ENCODE measurements at regions not wholly inside any gene's neighbourhood (a gene's known extent, or its start where the extent isn't known, plus 50 kb on each side); places are given as distances from the start of the nearest gene placed in this dataset.

GRCh38 chr20:61045876-61046585 is 206.0 kb upstream of the CDH4 start:
- DNase-seq, result no peak

- DNase-seq, result no peak
These were observed 205.2 kb upstream of the CDH4 start for GRCh38 chr20:61046721-61047351.

- no peak for DNase-seq
These were observed 204.5 kb upstream of the CDH4 start for GRCh38 chr20:61047515-61047914.

GRCh38 chr20:61048302-61048701 is 203.8 kb upstream of the CDH4 start:
- no peak for DNase-seq

GRCh38 chr20:61049684-61050083 is 202.4 kb upstream of the CDH4 start:
- DNase-seq, result no peak

- DNase-seq, result no peak
These were observed 201.6 kb upstream of the CDH4 start for GRCh38 chr20:61050336-61050890.

GRCh38 chr20:61052195-61052750 is 199.8 kb upstream of the CDH4 start:
- no peak for DNase-seq

GRCh38 chr20:61052776-61053442 is 199.2 kb upstream of the CDH4 start:
- no peak for DNase-seq

GRCh38 chr20:61053487-61053886 is 198.6 kb upstream of the CDH4 start:
- DNase-seq, result no peak

- DNase-seq, result no peak
These were observed 198.2 kb upstream of the CDH4 start for GRCh38 chr20:61053889-61054288.

GRCh38 chr20:61054411-61054810 is 197.7 kb upstream of the CDH4 start:
- no peak for DNase-seq

- no peak for DNase-seq
These were observed 196.7 kb upstream of the CDH4 start for GRCh38 chr20:61055180-61056010.

GRCh38 chr20:61056116-61056515 is 195.9 kb upstream of the CDH4 start:
- DNase-seq, result no peak

GRCh38 chr20:61056627-61057442 is 195.2 kb upstream of the CDH4 start:
- DNase-seq, result no peak

GRCh38 chr20:61057443-61058121 is 194.5 kb upstream of the CDH4 start:
- no peak for DNase-seq

- no peak for DNase-seq
These were observed 190.1 kb upstream of the CDH4 start for GRCh38 chr20:61061981-61062380.

GRCh38 chr20:61065853-61066252 is 186.2 kb upstream of the CDH4 start:
- DNase-seq, result no peak

- DNase-seq, result no peak
These were observed 185.5 kb upstream of the CDH4 start for GRCh38 chr20:61066526-61066925.

- no peak for DNase-seq
These were observed 184.8 kb upstream of the CDH4 start for GRCh38 chr20:61067221-61067620.

GRCh38 chr20:61072398-61072797 is 179.7 kb upstream of the CDH4 start:
- no peak for DNase-seq

GRCh38 chr20:61073376-61073775 is 178.7 kb upstream of the CDH4 start:
- DNase-seq, result no peak

All from NCI-H510A (cell line).